Cardiac septum (tissue), 1 donor: ENCODE measurements at regions not wholly inside any gene's neighbourhood (a gene's known extent, or its start where the extent isn't known, plus 50 kb on each side); places are given as distances from the start of the nearest gene placed in this dataset.
A peak's percentile ranks its signal among the peaks of the same experiment; 100 is the strongest.

Experiments
- DNase-seq: peaks from one replicate; pipeline ENCODE4 v3.0.0-alpha.2; 2020; ENCODE audit warnings: low spot score
- intact Hi-C: fragments of 100-400 bp; cut with DNase I; formaldehyde crosslinking; loops from one replicate; pipeline ENCODE4 v1.14.0; 2022
- donor health status: DM: no; HTN: no; CAD: no.

DNA sequence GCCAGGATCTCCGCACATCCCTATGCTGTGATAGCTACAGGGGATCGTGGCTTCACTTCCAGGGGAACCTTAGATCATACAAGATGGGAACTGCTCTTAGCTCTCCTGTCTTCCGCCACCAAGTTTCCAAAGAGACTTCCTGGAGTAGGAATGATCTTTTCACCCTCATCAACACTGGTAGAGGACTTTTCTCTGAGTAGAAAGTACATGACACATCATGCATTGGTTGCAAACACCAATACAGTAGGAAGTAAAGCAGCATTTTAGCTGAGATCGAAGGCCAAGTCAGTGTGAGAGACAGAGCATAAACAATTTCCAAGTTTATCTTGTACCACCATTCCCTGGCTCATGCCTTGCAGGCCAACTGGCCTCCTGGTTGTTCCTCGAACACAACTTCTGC is 113.1 kb upstream of the NEDD9 start:
- intact Hi-C loops, result no loop called here
- no peak for DNase-seq

GRCh38 chr6:11343963-11344723 is 111.7 kb upstream of the NEDD9 start:
- no peak for DNase-seq
- intact Hi-C loops, result no loop called here

- no peak for DNase-seq
- intact Hi-C loops, result no loop called here
These were observed 109.4 kb upstream of the NEDD9 start for GRCh38 chr6:11341867-11342266.

GRCh38 chr6:11341303-11341702 is 108.8 kb upstream of the NEDD9 start:
- intact Hi-C loops, result no loop called here
- DNase-seq, result no peak

DNA sequence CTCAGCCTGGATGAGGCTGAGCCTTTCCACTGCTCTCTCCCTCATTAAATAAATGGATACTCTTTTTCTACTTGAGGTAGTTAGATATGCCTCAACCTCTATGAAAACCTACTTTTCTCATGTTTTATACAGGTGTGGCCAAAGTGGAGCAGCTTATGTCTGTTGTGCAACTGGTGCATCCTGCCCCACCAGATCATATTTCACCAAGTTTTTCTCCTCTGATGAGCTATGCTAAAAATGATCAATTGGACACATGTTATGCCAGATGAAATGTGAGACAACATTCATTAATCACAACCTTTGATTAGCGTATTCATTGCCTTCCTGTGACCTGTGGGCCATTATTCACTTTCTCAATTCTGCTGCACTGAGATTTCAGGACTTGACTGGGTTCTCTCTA is 106.9 kb upstream of the NEDD9 start:
- no peak for DNase-seq
- intact Hi-C loops, result no loop called here

DNA sequence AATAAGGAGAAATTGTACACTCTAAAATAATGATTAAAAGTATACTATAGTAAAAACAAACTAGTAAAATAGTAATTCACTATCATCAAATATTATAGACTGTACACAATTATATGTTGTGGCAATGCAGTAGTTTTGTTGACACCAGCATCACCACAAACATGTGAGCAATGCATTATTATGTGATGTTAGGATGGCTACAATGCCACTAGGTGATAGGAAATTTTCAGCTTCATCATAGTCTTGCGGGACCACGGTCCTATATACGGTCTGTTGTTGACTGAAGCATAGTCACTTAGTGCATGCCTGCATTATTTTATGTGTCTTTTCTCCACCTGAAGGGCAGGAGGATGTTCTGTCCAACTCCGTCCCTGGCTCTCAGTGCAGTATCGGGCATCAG is 104.8 kb upstream of the NEDD9 start:
- intact Hi-C loops, result no loop called here
- DNase-seq, result no peak

DNA sequence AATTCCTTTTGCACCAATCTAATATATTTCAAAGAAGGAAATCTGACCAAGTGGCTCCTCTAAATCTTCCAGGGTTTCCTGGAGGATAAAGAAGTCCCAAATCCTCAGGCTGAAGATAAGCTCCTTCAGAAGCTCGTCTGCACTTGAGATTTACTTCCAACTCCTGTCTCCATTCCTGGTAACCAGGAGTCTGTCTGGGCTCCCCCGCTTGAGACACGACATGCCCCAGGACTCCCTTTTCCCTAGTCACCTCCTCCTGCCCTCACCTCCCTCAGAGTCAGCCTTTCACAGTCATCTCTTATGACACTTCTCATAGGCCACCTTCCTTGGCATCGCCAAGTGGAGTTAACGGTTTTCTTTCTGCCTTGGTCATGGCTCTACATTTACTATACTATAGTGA is 103.4 kb upstream of the NEDD9 start:
- DNase-seq, result no peak
- intact Hi-C loops, result no loop called here

- intact Hi-C loops, result no loop called here
- no peak for DNase-seq
These were observed 100.8 kb upstream of the NEDD9 start for GRCh38 chr6:11333132-11333849.

DNA sequence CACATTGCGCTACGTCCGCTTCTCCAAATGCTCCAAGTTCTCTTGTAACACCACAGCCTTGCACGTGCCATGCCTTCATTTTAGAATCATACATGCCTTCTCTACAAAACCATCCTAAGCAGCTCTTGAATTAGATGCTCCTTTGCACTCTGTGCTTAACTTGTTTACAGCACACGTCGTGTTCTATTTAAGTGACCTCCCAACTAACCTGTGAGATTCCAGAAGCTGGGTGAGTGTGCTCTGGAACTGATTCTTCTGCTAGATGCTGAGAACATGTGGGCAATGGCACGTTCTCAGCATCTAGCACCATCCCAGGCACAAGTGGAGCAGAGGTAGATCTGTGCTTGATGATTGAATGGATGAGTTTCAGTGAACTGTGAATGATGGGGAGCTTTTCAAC is 100.0 kb upstream of the NEDD9 start:
- no peak for DNase-seq
- intact Hi-C loops, result no loop called here

- DNase-seq, result no peak
- intact Hi-C loops, result no loop called here
These were observed 98.6 kb upstream of the NEDD9 start for GRCh38 chr6:11331111-11331510.

DNA sequence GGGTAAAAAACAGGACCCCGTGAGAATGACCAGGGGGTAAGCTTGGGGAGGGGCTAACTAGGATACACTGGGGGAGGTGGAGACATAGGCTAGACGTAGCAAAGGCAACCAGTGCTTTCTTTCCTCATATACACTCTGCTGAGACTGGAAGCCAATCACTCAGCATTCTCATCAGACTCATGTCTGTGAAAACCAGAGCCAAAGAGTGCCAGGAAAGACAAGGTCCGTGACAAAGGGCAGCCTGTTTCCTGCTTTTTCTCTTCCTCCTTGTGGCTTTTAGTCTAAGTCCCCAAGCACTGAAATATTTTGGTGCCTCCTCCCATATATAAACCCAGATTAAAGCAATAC is 97.9 kb upstream of the NEDD9 start:
- no peak for DNase-seq
- intact Hi-C loops, result no loop called here

- intact Hi-C loops, result no loop called here
- DNase-seq, result no peak
These were observed 97.4 kb upstream of the NEDD9 start for GRCh38 chr6:11329726-11330412.

- no peak for DNase-seq
These were observed 96.3 kb upstream of the NEDD9 start for GRCh38 chr6:11328613-11329247.

GRCh38 chr6:11327961-11328360 is 95.5 kb upstream of the NEDD9 start:
- DNase-seq, result no peak
- intact Hi-C loops, result no loop called here

More at GRCh38 chr6:11328613-11329247, 96.3 kb upstream of the NEDD9 start:
- intact Hi-C loops, result no loop called here

GRCh38 chr6:11326116-11326515 is 93.6 kb upstream of the NEDD9 start:
- intact Hi-C loops, result no loop called here
- DNase-seq, result no peak

GRCh38 chr6:11324453-11325015 is 92.1 kb upstream of the NEDD9 start:
- intact Hi-C loops, result no loop called here
- no peak for DNase-seq

DNA sequence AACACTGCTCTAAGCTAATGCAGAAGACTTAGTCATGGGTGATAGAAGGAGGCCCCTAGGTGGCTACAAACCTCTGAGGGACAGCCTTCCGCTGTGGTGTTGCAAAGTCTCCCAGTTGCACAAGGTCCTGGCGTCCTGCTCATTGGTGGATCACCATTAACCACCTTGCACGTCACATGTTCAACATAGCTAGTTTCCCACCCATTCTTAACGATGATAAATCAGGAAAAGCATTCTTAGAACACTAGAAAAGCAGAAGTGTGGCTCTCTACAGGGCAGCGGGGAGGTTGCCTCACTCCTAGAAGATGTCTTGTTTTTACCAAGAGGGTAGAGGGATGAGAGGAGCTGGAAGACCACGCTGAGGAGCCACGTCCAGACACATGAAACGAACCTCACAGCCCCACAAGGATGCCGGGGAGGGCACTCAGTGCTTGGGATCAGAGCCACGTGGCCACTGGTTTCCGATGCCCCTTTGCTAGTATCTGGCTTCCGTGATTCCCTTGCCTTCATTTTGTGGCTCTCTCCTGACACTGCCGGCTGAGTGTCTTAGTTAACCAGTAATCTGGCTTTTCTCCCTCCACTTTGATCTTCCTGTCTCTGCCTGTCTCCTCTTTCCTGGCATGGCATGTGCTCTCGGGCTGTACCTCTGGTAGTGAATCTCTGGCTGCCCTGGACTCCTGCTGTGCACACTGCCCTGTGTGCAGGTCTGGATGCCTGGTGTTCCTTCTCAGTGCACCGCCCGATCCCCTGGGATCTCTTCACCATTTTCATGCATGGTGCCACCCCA is 91.4 kb upstream of the NEDD9 start:
- intact Hi-C loops, result no loop called here
- peak; percentile 90 for DNase-seq

- intact Hi-C loops, result no loop called here
- no peak for DNase-seq
These were observed 89.9 kb upstream of the NEDD9 start for GRCh38 chr6:11322252-11322885.
